HEK293 (cell line): ENCODE measurements at regions not wholly inside any gene's neighbourhood (a gene's known extent, or its start where the extent isn't known, plus 50 kb on each side); places are given as distances from the start of the nearest gene placed in this dataset.

Experiments
- CTCF ChIA-PET: fragments of 350-600 bp; formaldehyde crosslinking; extraction: SDS; loops from one replicate; lab custom pipeline; 2021; ENCODE audit warnings: antibody characterized with exemption; lab: Yijun Ruan, JAX
- POLR2A ChIA-PET: fragments of 300-600 bp; formaldehyde crosslinking; extraction: SDS; loops from one replicate; lab custom pipeline; 2020; ENCODE audit warnings: antibody characterized with exemption, inconsistent platforms; lab: Yijun Ruan, JAX
- H3K27ac ChIP-seq: fragments of 200-500 bp; sonication (Bioruptor generic); 2 replicates; pipeline ENCODE4 v1.5.1; 2014; ENCODE audit warnings: low read depth, low read length, control low read depth, inconsistent platforms; ENCODE audit errors: extremely low read depth
- H3K36me3 ChIP-seq, 2 experiments: fragments of 200-500 bp in 1 of 2; sonication (Bioruptor generic) in 1 of 2; 1 replicate in 1 of 2; 2 replicates in 1 of 2; pipeline ENCODE4 v1.5.1; 2014 to 2017; ENCODE audit warnings: inconsistent platforms in 2 of 2, low read length in 2 of 2; ENCODE audit not compliant: control insufficient read depth in 2 of 2, insufficient read depth in 1 of 2
- H3K4me1 ChIP-seq: fragments of 200-500 bp; sonication (Bioruptor generic); 2 replicates; pipeline ENCODE4 v1.5.1; 2014; ENCODE audit warnings: mild to moderate bottlenecking, low read length, inconsistent platforms; ENCODE audit not compliant: control insufficient read depth, insufficient read depth
- H3K4me3 ChIP-seq: 2 replicates; pipeline ENCODE4 v1.5.1; 2011; ENCODE audit warnings: low read depth, mild to moderate bottlenecking, control low read depth, low read length, moderate library complexity
- H3K9me3 ChIP-seq: fragments of 200-500 bp; sonication (Bioruptor generic); 2 replicates; pipeline ENCODE4 v1.5.1; 2014; ENCODE audit warnings: low read depth, low read length, inconsistent platforms; ENCODE audit not compliant: control insufficient read depth, insufficient read depth
- BCL11B ChIP-seq: fragments of 450-650 bp; formaldehyde crosslinking; IDR thresholded peaks from 2 replicates; pipeline ENCODE4 v1.5.1; 2016; ENCODE audit warnings: low read depth, missing biosample characterization, missing genetic modification characterization
- FEZF1 ChIP-seq: fragments of 450-650 bp; formaldehyde crosslinking; IDR thresholded peaks from 2 replicates; pipeline ENCODE4 v1.5.1; 2016; ENCODE audit warnings: missing biosample characterization, missing genetic modification characterization
- GLIS1 ChIP-seq: fragments of 450-650 bp; formaldehyde crosslinking; IDR thresholded peaks from 2 replicates; pipeline ENCODE4 v1.5.1; 2016; ENCODE audit warnings: missing biosample characterization, missing genetic modification characterization
- PRDM1 ChIP-seq: fragments of 450-650 bp; formaldehyde crosslinking; IDR thresholded peaks from 2 replicates; pipeline ENCODE4; 2016; ENCODE audit warnings: missing biosample characterization, missing genetic modification characterization
- RBAK ChIP-seq: fragments of 450-650 bp; formaldehyde crosslinking; IDR thresholded peaks from 2 replicates; pipeline ENCODE4 v1.5.1; 2016; ENCODE audit warnings: missing biosample characterization, missing genetic modification characterization
- SETDB1 ChIP-seq: IDR thresholded peaks from one replicate; pipeline ENCODE4 v1.6.1; 2017; ENCODE audit warnings: mild to moderate bottlenecking, low read length, moderate library complexity, mixed read lengths; ENCODE audit not compliant: insufficient read length
- WT1 ChIP-seq: fragments of 450-650 bp; formaldehyde crosslinking; IDR thresholded peaks from 2 replicates; pipeline ENCODE4 v1.5.1; 2016; ENCODE audit warnings: missing biosample characterization, missing genetic modification characterization
- YY2 ChIP-seq: fragments of 450-650 bp; formaldehyde crosslinking; IDR thresholded peaks from 2 replicates; pipeline ENCODE4 v1.5.1; 2016; ENCODE audit warnings: missing biosample characterization, missing genetic modification characterization
- ZBTB20 ChIP-seq: fragments of 450-650 bp; formaldehyde crosslinking; IDR thresholded peaks from 2 replicates; pipeline ENCODE4 v1.5.1; 2016; ENCODE audit warnings: missing biosample characterization, missing genetic modification characterization
- ZNF23 ChIP-seq: fragments of 450-650 bp; formaldehyde crosslinking; IDR thresholded peaks from 2 replicates; pipeline ENCODE4 v1.5.1; 2016; ENCODE audit warnings: missing biosample characterization, missing genetic modification characterization, borderline replicate concordance
- ZNF37A ChIP-seq: fragments of 450-650 bp; IDR thresholded peaks from 2 replicates; pipeline ENCODE4 v1.5.1; 2018; ENCODE audit warnings: missing biosample characterization, missing genetic modification characterization
- ZNF521 ChIP-seq: fragments of 450-650 bp; formaldehyde crosslinking; IDR thresholded peaks from 2 replicates; pipeline ENCODE4 v1.5.1; 2017; ENCODE audit warnings: missing biosample characterization, mild to moderate bottlenecking, missing genetic modification characterization
- ZNF561 ChIP-seq: fragments of 450-650 bp; IDR thresholded peaks from 2 replicates; pipeline ENCODE4 v1.5.1; 2018; ENCODE audit warnings: missing biosample characterization, missing genetic modification characterization, borderline replicate concordance
- TF ChIP-seq, protein P1 (sequence below): fragments of 450-650 bp; formaldehyde crosslinking; IDR thresholded peaks from 2 replicates; pipeline ENCODE4 v1.5.1; 2016; ENCODE audit warnings: missing biosample characterization, missing genetic modification characterization, borderline replicate concordance
- TF ChIP-seq, protein P2 (sequence below): fragments of 450-650 bp; formaldehyde crosslinking; IDR thresholded peaks from 2 replicates; pipeline ENCODE4 v1.5.1; 2016; ENCODE audit warnings: missing biosample characterization, missing genetic modification characterization
- TF ChIP-seq, protein P3 (sequence below): fragments of 450-650 bp; formaldehyde crosslinking; IDR thresholded peaks from 2 replicates; pipeline ENCODE4 v1.5.1; 2017; ENCODE audit warnings: missing biosample characterization, missing genetic modification characterization
- TF ChIP-seq, protein P4 (sequence below): fragments of 450-650 bp; formaldehyde crosslinking; IDR thresholded peaks from 2 replicates; pipeline ENCODE4 v1.5.1; 2017; ENCODE audit warnings: missing biosample characterization, mild to moderate bottlenecking, missing genetic modification characterization, moderate library complexity
- TF ChIP-seq, protein P5 (sequence below): fragments of 450-650 bp; formaldehyde crosslinking; IDR thresholded peaks from 2 replicates; pipeline ENCODE4 v1.5.1; 2016; ENCODE audit warnings: missing biosample characterization, missing genetic modification characterization
- TF ChIP-seq, protein P6 (sequence below): fragments of 450-650 bp; formaldehyde crosslinking; IDR thresholded peaks from 2 replicates; pipeline ENCODE4 v1.5.1; 2016; ENCODE audit warnings: missing biosample characterization, missing genetic modification characterization

DNA sequence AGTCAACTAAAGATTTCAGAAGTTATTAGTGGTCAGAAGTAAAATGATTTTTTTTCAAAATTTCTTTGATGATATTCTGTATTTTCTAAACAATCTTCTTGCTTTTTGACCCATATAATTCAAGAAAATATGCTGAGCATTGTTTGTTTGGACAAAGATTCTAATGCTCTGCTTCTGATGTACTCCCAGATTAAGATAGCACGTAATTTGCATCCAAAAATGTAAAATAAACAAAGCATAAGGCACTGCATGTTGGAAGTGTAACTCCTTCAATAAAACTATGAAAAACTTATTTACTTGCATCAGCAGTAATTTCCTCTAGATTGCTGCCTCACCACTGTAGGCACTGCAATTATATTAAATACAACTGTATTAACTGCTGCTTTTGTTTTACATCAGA is 1054.1 kb downstream of the TTLL7 start:
- no peaks in the 10 kb centered on the region for H3K36me3 ChIP-seq
- no peak overlapping the region for H3K4me3 ChIP-seq
- ChIA-PET CTCF (no interaction called here), POLR2A (no interaction called here)
- H3K9me3 ChIP-seq, result no peaks in the 10 kb centered on the region
- H3K4me1 ChIP-seq, result no peaks in the 10 kb centered on the region
- H3K27ac ChIP-seq, result no peak overlapping the region
- TF ChIP-seq ZNF37A (tag by site-specific recombination) (no peak), ZNF521 (tag by site-specific recombination) (no peak), WT1 (tag by site-specific recombination) (0 out of 2 replicates have a peak, but pooled peaks have one; percentile 13), ZNF23 (tag by site-specific recombination) (no peak), PRDM1 (tag by site-specific recombination) (no peak)
- TF ChIP-seq, protein P1, sequence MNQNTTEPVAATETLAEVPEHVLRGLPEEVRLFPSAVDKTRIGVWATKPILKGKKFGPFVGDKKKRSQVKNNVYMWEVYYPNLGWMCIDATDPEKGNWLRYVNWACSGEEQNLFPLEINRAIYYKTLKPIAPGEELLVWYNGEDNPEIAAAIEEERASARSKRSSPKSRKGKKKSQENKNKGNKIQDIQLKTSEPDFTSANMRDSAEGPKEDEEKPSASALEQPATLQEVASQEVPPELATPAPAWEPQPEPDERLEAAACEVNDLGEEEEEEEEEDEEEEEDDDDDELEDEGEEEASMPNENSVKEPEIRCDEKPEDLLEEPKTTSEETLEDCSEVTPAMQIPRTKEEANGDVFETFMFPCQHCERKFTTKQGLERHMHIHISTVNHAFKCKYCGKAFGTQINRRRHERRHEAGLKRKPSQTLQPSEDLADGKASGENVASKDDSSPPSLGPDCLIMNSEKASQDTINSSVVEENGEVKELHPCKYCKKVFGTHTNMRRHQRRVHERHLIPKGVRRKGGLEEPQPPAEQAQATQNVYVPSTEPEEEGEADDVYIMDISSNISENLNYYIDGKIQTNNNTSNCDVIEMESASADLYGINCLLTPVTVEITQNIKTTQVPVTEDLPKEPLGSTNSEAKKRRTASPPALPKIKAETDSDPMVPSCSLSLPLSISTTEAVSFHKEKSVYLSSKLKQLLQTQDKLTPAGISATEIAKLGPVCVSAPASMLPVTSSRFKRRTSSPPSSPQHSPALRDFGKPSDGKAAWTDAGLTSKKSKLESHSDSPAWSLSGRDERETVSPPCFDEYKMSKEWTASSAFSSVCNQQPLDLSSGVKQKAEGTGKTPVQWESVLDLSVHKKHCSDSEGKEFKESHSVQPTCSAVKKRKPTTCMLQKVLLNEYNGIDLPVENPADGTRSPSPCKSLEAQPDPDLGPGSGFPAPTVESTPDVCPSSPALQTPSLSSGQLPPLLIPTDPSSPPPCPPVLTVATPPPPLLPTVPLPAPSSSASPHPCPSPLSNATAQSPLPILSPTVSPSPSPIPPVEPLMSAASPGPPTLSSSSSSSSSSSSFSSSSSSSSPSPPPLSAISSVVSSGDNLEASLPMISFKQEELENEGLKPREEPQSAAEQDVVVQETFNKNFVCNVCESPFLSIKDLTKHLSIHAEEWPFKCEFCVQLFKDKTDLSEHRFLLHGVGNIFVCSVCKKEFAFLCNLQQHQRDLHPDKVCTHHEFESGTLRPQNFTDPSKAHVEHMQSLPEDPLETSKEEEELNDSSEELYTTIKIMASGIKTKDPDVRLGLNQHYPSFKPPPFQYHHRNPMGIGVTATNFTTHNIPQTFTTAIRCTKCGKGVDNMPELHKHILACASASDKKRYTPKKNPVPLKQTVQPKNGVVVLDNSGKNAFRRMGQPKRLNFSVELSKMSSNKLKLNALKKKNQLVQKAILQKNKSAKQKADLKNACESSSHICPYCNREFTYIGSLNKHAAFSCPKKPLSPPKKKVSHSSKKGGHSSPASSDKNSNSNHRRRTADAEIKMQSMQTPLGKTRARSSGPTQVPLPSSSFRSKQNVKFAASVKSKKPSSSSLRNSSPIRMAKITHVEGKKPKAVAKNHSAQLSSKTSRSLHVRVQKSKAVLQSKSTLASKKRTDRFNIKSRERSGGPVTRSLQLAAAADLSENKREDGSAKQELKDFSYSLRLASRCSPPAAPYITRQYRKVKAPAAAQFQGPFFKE (tag by site-specific recombination), result no peak
- TF ChIP-seq, protein P2, sequence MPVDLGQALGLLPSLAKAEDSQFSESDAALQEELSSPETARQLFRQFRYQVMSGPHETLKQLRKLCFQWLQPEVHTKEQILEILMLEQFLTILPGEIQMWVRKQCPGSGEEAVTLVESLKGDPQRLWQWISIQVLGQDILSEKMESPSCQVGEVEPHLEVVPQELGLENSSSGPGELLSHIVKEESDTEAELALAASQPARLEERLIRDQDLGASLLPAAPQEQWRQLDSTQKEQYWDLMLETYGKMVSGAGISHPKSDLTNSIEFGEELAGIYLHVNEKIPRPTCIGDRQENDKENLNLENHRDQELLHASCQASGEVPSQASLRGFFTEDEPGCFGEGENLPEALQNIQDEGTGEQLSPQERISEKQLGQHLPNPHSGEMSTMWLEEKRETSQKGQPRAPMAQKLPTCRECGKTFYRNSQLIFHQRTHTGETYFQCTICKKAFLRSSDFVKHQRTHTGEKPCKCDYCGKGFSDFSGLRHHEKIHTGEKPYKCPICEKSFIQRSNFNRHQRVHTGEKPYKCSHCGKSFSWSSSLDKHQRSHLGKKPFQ, result no peak
- TF ChIP-seq, protein P3, sequence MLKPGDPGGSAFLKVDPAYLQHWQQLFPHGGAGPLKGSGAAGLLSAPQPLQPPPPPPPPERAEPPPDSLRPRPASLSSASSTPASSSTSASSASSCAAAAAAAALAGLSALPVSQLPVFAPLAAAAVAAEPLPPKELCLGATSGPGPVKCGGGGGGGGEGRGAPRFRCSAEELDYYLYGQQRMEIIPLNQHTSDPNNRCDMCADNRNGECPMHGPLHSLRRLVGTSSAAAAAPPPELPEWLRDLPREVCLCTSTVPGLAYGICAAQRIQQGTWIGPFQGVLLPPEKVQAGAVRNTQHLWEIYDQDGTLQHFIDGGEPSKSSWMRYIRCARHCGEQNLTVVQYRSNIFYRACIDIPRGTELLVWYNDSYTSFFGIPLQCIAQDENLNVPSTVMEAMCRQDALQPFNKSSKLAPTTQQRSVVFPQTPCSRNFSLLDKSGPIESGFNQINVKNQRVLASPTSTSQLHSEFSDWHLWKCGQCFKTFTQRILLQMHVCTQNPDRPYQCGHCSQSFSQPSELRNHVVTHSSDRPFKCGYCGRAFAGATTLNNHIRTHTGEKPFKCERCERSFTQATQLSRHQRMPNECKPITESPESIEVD (tag by site-specific recombination), result peak; percentile 27; the same call in 1 of the 2 replicates

DNA sequence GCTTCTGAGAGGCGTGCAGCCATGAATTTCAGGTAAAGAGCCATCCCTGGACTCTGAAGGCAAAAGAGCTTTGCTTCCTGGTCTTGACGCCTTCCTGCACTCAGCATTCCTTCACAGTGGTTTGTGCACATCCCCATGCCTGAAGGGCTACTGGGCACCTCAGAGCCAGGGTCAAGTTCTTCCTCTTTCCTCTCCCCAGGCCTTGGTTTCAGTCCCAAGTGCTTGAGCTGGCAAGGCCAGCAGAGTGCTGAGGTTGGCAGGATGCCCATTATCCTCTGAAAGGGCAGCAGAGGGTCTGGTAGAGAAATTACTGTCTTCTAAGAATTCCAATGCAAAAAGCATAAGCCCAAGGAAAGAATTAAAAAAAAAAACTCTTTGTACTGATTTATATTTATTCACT is 1064.9 kb downstream of the TTLL7 start:
- Histone ChIP-seq H3K9me3 (no peaks in the 10 kb centered on the region), H3K4me3 (no peak overlapping the region), H3K4me1 (no peaks in the 10 kb centered on the region), H3K27ac (no peak overlapping the region), H3K36me3 (no peaks in the 10 kb centered on the region)
- TF ChIP-seq, protein P4, sequence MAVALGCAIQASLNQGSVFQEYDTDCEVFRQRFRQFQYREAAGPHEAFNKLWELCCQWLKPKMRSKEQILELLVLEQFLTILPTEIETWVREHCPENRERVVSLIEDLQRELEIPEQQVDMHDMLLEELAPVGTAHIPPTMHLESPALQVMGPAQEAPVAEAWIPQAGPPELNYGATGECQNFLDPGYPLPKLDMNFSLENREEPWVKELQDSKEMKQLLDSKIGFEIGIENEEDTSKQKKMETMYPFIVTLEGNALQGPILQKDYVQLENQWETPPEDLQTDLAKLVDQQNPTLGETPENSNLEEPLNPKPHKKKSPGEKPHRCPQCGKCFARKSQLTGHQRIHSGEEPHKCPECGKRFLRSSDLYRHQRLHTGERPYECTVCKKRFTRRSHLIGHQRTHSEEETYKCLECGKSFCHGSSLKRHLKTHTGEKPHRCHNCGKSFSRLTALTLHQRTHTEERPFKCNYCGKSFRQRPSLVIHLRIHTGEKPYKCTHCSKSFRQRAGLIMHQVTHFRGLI, result no peak
- TF ChIP-seq, protein P5, sequence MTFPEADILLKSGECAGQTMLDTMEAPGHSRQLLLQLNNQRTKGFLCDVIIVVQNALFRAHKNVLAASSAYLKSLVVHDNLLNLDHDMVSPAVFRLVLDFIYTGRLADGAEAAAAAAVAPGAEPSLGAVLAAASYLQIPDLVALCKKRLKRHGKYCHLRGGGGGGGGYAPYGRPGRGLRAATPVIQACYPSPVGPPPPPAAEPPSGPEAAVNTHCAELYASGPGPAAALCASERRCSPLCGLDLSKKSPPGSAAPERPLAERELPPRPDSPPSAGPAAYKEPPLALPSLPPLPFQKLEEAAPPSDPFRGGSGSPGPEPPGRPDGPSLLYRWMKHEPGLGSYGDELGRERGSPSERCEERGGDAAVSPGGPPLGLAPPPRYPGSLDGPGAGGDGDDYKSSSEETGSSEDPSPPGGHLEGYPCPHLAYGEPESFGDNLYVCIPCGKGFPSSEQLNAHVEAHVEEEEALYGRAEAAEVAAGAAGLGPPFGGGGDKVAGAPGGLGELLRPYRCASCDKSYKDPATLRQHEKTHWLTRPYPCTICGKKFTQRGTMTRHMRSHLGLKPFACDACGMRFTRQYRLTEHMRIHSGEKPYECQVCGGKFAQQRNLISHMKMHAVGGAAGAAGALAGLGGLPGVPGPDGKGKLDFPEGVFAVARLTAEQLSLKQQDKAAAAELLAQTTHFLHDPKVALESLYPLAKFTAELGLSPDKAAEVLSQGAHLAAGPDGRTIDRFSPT, result no peak
- TF ChIP-seq BCL11B (tag by site-specific recombination) (no peak), ZNF561 (tag by site-specific recombination) (no peak), YY2 (tag by site-specific recombination) (no peak), FEZF1 (no peak), ZBTB20 (tag by site-specific recombination) (no peak), SETDB1 (no peak), GLIS1 (tag by site-specific recombination) (no peak), RBAK (tag by site-specific recombination) (no peak)
- TF ChIP-seq, protein P6, sequence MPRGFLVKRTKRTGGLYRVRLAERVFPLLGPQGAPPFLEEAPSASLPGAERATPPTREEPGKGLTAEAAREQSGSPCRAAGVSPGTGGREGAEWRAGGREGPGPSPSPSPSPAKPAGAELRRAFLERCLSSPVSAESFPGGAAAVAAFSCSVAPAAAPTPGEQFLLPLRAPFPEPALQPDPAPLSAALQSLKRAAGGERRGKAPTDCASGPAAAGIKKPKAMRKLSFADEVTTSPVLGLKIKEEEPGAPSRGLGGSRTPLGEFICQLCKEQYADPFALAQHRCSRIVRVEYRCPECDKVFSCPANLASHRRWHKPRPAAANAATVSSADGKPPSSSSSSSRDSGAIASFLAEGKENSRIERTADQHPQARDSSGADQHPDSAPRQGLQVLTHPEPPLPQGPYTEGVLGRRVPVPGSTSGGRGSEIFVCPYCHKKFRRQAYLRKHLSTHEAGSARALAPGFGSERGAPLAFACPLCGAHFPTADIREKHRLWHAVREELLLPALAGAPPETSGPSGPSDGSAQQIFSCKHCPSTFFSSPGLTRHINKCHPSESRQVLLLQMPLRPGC (tag by site-specific recombination), result no peak
- POLR2A ChIA-PET, result no interaction called here
- CTCF ChIA-PET, result no interaction called here
